ENCODE measurements at regions not wholly inside any gene's neighbourhood (a gene's known extent, or its start where the extent isn't known, plus 50 kb on each side); places are given as distances from the start of the nearest gene placed in this dataset.
"Not testable (repeated sequence)": the region's sequence is repeated elsewhere in the genome, so short reads cannot be mapped to it uniquely, and the experiment has no call there.

DNA sequence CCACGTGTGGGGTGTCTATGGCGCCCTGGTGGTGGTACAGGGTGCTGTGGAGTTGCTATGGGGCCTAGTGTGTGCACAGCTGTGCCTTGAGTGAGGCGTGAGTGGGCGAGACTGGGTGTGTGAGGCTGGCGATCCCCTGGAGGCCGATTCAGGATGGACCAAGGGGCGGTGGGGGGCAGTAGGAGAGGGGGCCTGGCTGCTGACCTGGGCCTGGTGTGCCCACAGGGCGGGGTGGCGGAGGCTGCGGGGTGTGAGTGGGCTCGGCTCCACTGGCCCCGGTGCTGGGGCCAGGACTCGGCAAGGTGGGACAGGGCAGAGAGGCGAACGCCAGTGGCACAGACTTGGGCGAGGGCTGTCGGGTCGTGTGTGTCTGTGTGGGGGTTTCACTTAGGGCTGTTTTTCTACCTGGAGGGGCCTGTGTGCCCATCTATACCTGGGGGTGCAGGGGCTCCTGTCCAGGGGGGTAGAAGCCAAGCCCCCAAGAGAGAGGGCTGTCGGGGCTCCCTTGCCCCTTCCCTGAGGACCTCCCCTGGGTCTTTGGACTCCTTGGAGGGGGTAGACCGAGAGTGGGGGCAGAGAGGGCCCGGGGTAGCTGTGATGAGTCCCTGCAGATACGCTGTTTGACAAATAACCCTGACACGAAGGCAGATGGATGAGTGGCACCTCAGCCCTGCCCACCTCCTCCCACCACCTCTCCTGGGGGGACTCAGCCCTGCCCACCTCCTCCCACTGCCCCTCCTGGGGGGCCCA is 194.6 kb downstream of the TMEM121 start:
- H3K27me3 Mint-ChIP-seq; H3K36me3 Mint-ChIP-seq (ENCODE audit: low read depth); H3K27me3 ChIP-seq (ENCODE audit: control insufficient read depth in 1 of 2, insufficient read depth in 2 of 2, low read length in 2 of 2); H3K27ac ChIP-seq (ENCODE audit: low read depth in 1 of 2, low read length in 2 of 2); H3K27ac Mint-ChIP-seq; ATAC-seq (ENCODE audit: poor library complexity); H3K36me3 ChIP-seq (ENCODE audit: insufficient read depth, low read length); H3K4me1 Mint-ChIP-seq (ENCODE audit: low read depth); intact Hi-C loops (cut with DNase I, micrococcal nuclease); CTCF ChIA-PET; DNase-seq; H3K9me3 Mint-ChIP-seq; POLR2A ChIA-PET; H3K4me3 ChIP-seq (ENCODE audit: low read length); H3K9me3 ChIP-seq (ENCODE audit: control insufficient read depth in 1 of 2, insufficient read depth in 1 of 2, low read length in 2 of 2); H3K4me3 Mint-ChIP-seq; H3K4me1 ChIP-seq (ENCODE audit: insufficient read depth, low read length): not testable (repeated sequence)

DNA sequence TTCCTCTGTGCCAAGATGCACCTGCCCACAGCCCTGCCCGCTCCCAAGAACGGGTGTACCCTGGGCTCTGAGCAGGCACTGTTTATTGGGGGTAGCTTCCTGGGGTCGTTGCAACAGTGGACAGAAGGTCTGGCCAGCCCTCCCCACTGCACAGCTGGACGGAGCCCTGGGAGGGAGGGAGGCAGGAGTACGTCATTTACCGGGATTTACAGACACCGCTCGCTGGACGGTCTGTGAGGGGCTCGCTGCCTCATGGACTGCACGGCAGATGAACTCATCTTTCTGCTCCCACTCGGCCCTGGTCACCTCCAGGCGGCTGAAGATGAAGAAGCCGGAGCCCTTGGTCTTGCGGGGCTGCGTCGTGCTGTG is 195.2 kb downstream of the TMEM121 start:
- H3K27me3 ChIP-seq (ENCODE audit: control insufficient read depth in 1 of 2, insufficient read depth in 2 of 2, low read length in 2 of 2); H3K4me3 ChIP-seq (ENCODE audit: low read length); CTCF ChIA-PET; H3K4me1 Mint-ChIP-seq (ENCODE audit: low read depth); intact Hi-C loops (cut with DNase I, micrococcal nuclease); H3K27me3 Mint-ChIP-seq; H3K4me1 ChIP-seq (ENCODE audit: insufficient read depth, low read length); DNase-seq; H3K9me3 ChIP-seq (ENCODE audit: control insufficient read depth in 1 of 2, insufficient read depth in 1 of 2, low read length in 2 of 2); H3K36me3 Mint-ChIP-seq (ENCODE audit: low read depth); H3K27ac Mint-ChIP-seq; ATAC-seq (ENCODE audit: poor library complexity); H3K36me3 ChIP-seq (ENCODE audit: insufficient read depth, low read length); H3K27ac ChIP-seq (ENCODE audit: low read depth in 1 of 2, low read length in 2 of 2); POLR2A ChIA-PET; H3K9me3 Mint-ChIP-seq; H3K4me3 Mint-ChIP-seq: not testable (repeated sequence)

DNA sequence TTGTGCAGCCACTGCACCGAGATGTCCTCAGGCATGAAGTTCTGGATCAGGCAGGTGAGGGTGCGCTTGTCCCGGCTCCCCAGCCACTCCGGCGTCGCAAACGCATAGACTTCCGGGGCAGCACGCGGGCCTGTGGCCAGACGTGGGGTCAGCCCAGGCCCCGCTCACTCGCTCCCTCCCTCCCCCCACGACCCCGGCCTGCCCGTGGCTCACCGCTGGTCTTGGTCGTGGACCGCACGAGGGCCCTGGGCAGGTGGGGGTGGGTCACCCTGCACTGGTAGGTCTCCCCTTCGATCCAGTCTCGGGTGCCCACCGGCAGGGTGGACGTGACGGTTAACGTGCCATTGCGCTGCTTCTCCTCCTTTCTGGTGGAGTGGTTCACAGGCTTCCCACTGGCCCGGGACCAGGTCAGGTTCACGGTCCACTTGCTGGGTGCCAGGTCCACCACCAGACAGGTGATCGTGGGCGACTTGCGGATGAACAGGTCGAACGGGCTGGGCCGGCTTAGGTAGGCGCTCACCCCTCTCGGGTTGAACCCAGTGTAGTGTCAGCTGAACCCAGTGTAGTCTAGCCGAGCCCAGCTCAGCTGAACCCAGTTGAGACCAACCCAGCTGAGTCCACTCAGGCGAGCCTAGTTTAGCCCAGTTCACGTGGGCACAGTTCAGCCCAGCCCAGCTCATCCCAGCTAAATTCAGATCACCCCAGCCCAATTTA is 195.8 kb downstream of the TMEM121 start:
- H3K9me3 ChIP-seq (ENCODE audit: control insufficient read depth in 1 of 2, insufficient read depth in 1 of 2, low read length in 2 of 2); H3K27ac Mint-ChIP-seq; H3K27me3 ChIP-seq (ENCODE audit: control insufficient read depth in 1 of 2, insufficient read depth in 2 of 2, low read length in 2 of 2); intact Hi-C loops (cut with DNase I, micrococcal nuclease); CTCF ChIA-PET; ATAC-seq (ENCODE audit: poor library complexity); H3K27me3 Mint-ChIP-seq; H3K9me3 Mint-ChIP-seq; H3K4me3 ChIP-seq (ENCODE audit: low read length); H3K4me1 Mint-ChIP-seq (ENCODE audit: low read depth); H3K36me3 Mint-ChIP-seq (ENCODE audit: low read depth); POLR2A ChIA-PET; H3K4me1 ChIP-seq (ENCODE audit: insufficient read depth, low read length); H3K36me3 ChIP-seq (ENCODE audit: insufficient read depth, low read length); DNase-seq; H3K27ac ChIP-seq (ENCODE audit: low read depth in 1 of 2, low read length in 2 of 2); H3K4me3 Mint-ChIP-seq: not testable (repeated sequence)

DNA sequence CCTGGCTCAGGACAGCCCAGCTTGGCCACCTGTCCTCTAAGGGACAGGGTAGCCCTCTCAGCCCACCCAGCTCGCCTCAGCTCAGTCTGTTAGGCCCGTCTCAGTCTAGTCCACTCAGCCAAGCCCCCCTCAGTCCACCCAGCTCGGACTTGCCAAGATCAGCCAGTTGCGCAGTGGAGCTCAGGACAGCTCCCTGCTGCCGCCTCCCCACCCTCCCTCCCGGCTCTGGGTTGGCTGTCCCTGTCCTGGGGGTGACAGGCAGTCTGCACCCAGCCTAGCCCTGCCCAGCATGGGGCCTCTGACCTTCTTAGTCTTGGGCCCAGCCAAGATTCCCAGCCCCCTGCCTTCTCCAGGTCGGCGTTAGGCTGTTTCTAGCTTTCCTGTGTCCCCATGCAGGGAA is 196.9 kb downstream of the TMEM121 start:
- H3K9me3 ChIP-seq (ENCODE audit: control insufficient read depth in 1 of 2, insufficient read depth in 1 of 2, low read length in 2 of 2); ATAC-seq (ENCODE audit: poor library complexity); H3K27me3 ChIP-seq (ENCODE audit: control insufficient read depth in 1 of 2, insufficient read depth in 2 of 2, low read length in 2 of 2); CTCF ChIA-PET; DNase-seq; H3K27ac Mint-ChIP-seq; H3K4me3 Mint-ChIP-seq; H3K27me3 Mint-ChIP-seq; H3K9me3 Mint-ChIP-seq; H3K36me3 Mint-ChIP-seq (ENCODE audit: low read depth); intact Hi-C loops (cut with DNase I, micrococcal nuclease); H3K4me1 ChIP-seq (ENCODE audit: insufficient read depth, low read length); POLR2A ChIA-PET; H3K36me3 ChIP-seq (ENCODE audit: insufficient read depth, low read length); H3K4me3 ChIP-seq (ENCODE audit: low read length); H3K4me1 Mint-ChIP-seq (ENCODE audit: low read depth); H3K27ac ChIP-seq (ENCODE audit: low read depth in 1 of 2, low read length in 2 of 2): not testable (repeated sequence)

DNA sequence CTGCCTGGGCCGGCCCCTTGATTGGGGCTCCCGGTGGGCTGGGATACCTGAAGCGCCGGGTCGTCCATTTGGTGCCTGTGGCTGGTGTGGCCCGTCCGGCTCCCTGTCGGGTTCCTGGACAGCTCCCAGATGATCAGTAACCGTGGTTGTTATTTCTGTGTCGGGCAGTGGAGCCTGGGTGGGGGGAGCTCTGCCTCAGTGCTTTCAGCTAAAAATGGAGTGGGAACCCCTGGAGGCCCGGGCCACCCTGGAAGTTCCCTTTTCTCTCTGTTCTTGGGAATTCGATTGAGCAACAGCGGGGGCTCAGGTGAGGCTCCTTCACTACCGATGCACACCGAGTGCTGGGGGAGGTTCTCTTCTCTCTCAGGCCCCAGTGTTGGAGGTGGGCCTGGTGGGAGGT is 197.4 kb downstream of the TMEM121 start:
- intact Hi-C loops (cut with DNase I, micrococcal nuclease); H3K27me3 Mint-ChIP-seq; DNase-seq; H3K27ac Mint-ChIP-seq; H3K9me3 ChIP-seq (ENCODE audit: control insufficient read depth in 1 of 2, insufficient read depth in 1 of 2, low read length in 2 of 2); H3K36me3 Mint-ChIP-seq (ENCODE audit: low read depth); H3K4me3 Mint-ChIP-seq; ATAC-seq (ENCODE audit: poor library complexity); CTCF ChIA-PET; H3K4me1 Mint-ChIP-seq (ENCODE audit: low read depth); H3K4me3 ChIP-seq (ENCODE audit: low read length); H3K4me1 ChIP-seq (ENCODE audit: insufficient read depth, low read length); H3K9me3 Mint-ChIP-seq; H3K27me3 ChIP-seq (ENCODE audit: control insufficient read depth in 1 of 2, insufficient read depth in 2 of 2, low read length in 2 of 2); H3K36me3 ChIP-seq (ENCODE audit: insufficient read depth, low read length); H3K27ac ChIP-seq (ENCODE audit: low read depth in 1 of 2, low read length in 2 of 2); POLR2A ChIA-PET: not testable (repeated sequence)

DNA sequence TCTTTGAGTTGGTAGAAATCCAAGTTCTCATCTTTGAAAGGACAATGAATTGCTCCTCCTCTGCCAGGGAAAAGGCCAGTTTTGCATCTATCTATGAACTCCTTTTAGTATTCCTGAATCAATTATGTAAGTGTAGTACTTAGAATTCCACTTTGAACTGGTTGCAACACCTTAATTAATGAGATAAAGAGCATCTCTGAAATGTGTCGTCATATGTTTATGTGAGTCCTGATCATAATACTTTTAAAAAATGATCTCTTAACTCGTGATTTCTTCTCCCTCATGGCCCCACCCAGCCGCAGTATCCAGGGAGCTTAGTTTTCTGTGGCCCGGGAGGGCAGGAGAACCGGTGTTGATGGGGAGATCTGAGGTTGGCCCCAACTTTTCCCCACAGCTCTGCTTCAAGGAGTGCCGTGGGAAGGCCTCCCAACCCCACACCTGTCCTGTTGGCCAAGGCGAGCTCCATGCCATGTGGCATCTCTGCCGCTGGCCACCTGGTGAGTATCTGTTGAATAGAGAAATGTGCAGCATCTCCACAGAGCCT is 203.5 kb downstream of the TMEM121 start:
- H3K4me3 ChIP-seq (ENCODE audit: low read length); H3K36me3 Mint-ChIP-seq (ENCODE audit: low read depth); H3K27me3 ChIP-seq (ENCODE audit: control insufficient read depth in 1 of 2, insufficient read depth in 2 of 2, low read length in 2 of 2); H3K4me1 Mint-ChIP-seq (ENCODE audit: low read depth); H3K9me3 ChIP-seq (ENCODE audit: control insufficient read depth in 1 of 2, insufficient read depth in 1 of 2, low read length in 2 of 2); H3K4me3 Mint-ChIP-seq; H3K4me1 ChIP-seq (ENCODE audit: insufficient read depth, low read length); H3K9me3 Mint-ChIP-seq; ATAC-seq (ENCODE audit: poor library complexity); H3K27ac ChIP-seq (ENCODE audit: low read depth in 1 of 2, low read length in 2 of 2); DNase-seq; H3K27ac Mint-ChIP-seq; POLR2A ChIA-PET; H3K36me3 ChIP-seq (ENCODE audit: insufficient read depth, low read length); CTCF ChIA-PET: not testable (repeated sequence)
- intact Hi-C loops (cut with DNase I, micrococcal nuclease): loop anchor here in 1 of 2 experiments (5.0 kb wide), 1 partner anchor 37 kb away; no protein-coding TSS in a partner anchor
- peaks cover 10% of the 10 kb centered on the region for H3K27me3 Mint-ChIP-seq

DNA sequence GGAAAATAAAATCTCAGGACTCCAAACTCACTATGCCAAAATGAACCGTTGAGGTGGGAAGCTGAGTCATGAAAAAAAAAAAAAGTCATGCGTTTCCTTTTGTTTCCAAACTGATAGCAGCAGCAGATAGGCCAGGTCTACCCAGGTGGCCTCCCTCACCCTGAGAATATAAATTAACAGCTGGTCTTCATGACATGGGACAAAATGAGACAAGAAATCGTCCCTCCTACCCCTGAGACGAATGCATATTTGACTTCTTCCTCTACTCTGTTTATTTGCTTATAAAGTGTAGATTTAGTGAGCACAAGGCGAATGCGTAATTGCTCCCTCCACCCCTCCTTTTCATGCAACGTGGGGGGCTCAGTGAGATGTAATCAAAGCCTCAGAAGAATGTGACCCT is 204.3 kb downstream of the TMEM121 start:
- H3K4me1 Mint-ChIP-seq (ENCODE audit: low read depth); H3K27ac Mint-ChIP-seq; POLR2A ChIA-PET; DNase-seq; H3K4me3 ChIP-seq (ENCODE audit: low read length); H3K36me3 Mint-ChIP-seq (ENCODE audit: low read depth); H3K27me3 ChIP-seq (ENCODE audit: control insufficient read depth in 1 of 2, insufficient read depth in 2 of 2, low read length in 2 of 2); ATAC-seq (ENCODE audit: poor library complexity); H3K27ac ChIP-seq (ENCODE audit: low read depth in 1 of 2, low read length in 2 of 2); CTCF ChIA-PET; H3K4me3 Mint-ChIP-seq; H3K9me3 ChIP-seq (ENCODE audit: control insufficient read depth in 1 of 2, insufficient read depth in 1 of 2, low read length in 2 of 2); H3K4me1 ChIP-seq (ENCODE audit: insufficient read depth, low read length); H3K9me3 Mint-ChIP-seq; H3K36me3 ChIP-seq (ENCODE audit: insufficient read depth, low read length): not testable (repeated sequence)
- peaks cover 10% of the 10 kb centered on the region for H3K27me3 Mint-ChIP-seq
- intact Hi-C loops (cut with DNase I, micrococcal nuclease): loop anchor here in 1 of 2 experiments (5.0 kb wide), 1 partner anchor 37 kb away; no protein-coding TSS in a partner anchor

Measured in CD4-positive, alpha-beta T cell (primary cell).